DND-41 (cell line): ENCODE measurements at regions not wholly inside any gene's neighbourhood (a gene's known extent, or its start where the extent isn't known, plus 50 kb on each side); places are given as distances from the start of the nearest gene placed in this dataset.

Experiments used
- ATAC-seq: fragments of 200-7000 bp; cut with Tn5 transposase; 3 replicates; pipeline ENCODE4 v1.9.1; 2021; ENCODE audit warnings: low read depth; ENCODE audit not compliant: insufficient read depth
- DNase-seq: peaks from one replicate; pipeline ENCODE4 v3.0.0-alpha.2; 2020
- H2AFZ ChIP-seq: 2 replicates; pipeline ENCODE4 v1.6.0; 2012; ENCODE audit warnings: low read depth, low read length
- H3K27ac ChIP-seq: 2 replicates; pipeline ENCODE4 v1.5.1; 2012; ENCODE audit warnings: low read length, inconsistent platforms
- H3K27me3 ChIP-seq: fragments of 200-600 bp; sonication (generic); 2 replicates; pipeline ENCODE4 v1.6.0; 2012; ENCODE audit warnings: low read length, mild to moderate bottlenecking, inconsistent platforms; ENCODE audit not compliant: insufficient read depth, poor library complexity
- H3K36me3 ChIP-seq: 2 replicates; pipeline ENCODE4 v1.5.1; 2012; ENCODE audit warnings: low read length, inconsistent platforms; ENCODE audit not compliant: insufficient read depth
- H3K4me1 ChIP-seq: 2 replicates; pipeline ENCODE4 v1.5.1; 2012; ENCODE audit warnings: mild to moderate bottlenecking, low read length; ENCODE audit not compliant: insufficient read depth
- H3K4me2 ChIP-seq: 2 replicates; pipeline ENCODE4 v1.6.0; 2012; ENCODE audit warnings: mild to moderate bottlenecking, moderate library complexity, low read length, inconsistent platforms; ENCODE audit not compliant: insufficient read depth
- H3K4me3 ChIP-seq, 2 experiments: fragments of 200-600 bp in 1 of 2; shearing (Covaris generic) in 1 of 2; 2 replicates each; pipeline ENCODE4 v1.5.1; 2012 to 2016; ENCODE audit warnings: inconsistent platforms in 2 of 2, low read length in 2 of 2, mild to moderate bottlenecking in 2 of 2, low read depth in 1 of 2, moderate library complexity in 1 of 2
- H3K79me2 ChIP-seq: 2 replicates; pipeline ENCODE4 v1.6.0; 2012; ENCODE audit warnings: low read length, inconsistent platforms; ENCODE audit not compliant: insufficient read depth
- H3K9ac ChIP-seq: 2 replicates; pipeline ENCODE4 v1.6.0; 2012; ENCODE audit warnings: low read depth, mild to moderate bottlenecking, inconsistent platforms, low read length, moderate library complexity
- H3K9me3 ChIP-seq: 2 replicates; pipeline ENCODE4 v1.5.1; 2012; ENCODE audit warnings: low read length, moderate library complexity, mild to moderate bottlenecking, inconsistent platforms; ENCODE audit not compliant: insufficient read depth, severe bottlenecking
- H4K20me1 ChIP-seq: 2 replicates; pipeline ENCODE4 v1.6.0; 2012; ENCODE audit warnings: low read length; ENCODE audit not compliant: insufficient read depth
- CTCF ChIP-seq: IDR thresholded peaks from 2 replicates; pipeline ENCODE4 v1.5.1; 2012; ENCODE audit warnings: borderline replicate concordance, low read length, moderate library complexity, mild to moderate bottlenecking; ENCODE audit not compliant: poor library complexity, severe bottlenecking; ENCODE audit errors: extremely low read depth
- EZH2 ChIP-seq: IDR thresholded peaks from 3 replicates; pipeline ENCODE4 v1.6.1; 2012; ENCODE audit warnings: borderline replicate concordance, low read depth, mild to moderate bottlenecking, moderate library complexity, low read length, inconsistent platforms; ENCODE audit not compliant: severe bottlenecking

- Histone ChIP-seq H3K4me1 (no peaks in the 10 kb centered on the region), H3K27ac (no peak overlapping the region), H3K4me3 (no peak overlapping the region), H3K79me2 (no peaks in the 10 kb centered on the region), H3K9ac (no peak overlapping the region), H3K36me3 (no peaks in the 10 kb centered on the region), H3K9me3 (no peaks in the 10 kb centered on the region), H4K20me1 (no peaks in the 10 kb centered on the region), H3K4me2 (no peak overlapping the region), H3K27me3 (no peaks in the 10 kb centered on the region), H2AFZ (no peak overlapping the region)
- no peak for TF ChIP-seq CTCF
- no peak for TF ChIP-seq EZH2
- ATAC-seq (no peak), DNase-seq (no peak)
Observed at GRCh38 chr3:148173851-148174250, 523.9 kb upstream of the AGTR1 start.

GRCh38 chr3:148175214-148175613 is 522.5 kb upstream of the AGTR1 start:
- no peak overlapping the region for H3K27ac ChIP-seq
- DNase-seq, result no peak
- no peaks in the 10 kb centered on the region for H3K79me2 ChIP-seq
- H3K9ac ChIP-seq, result no peak overlapping the region
- no peak overlapping the region for H2AFZ ChIP-seq
- TF ChIP-seq EZH2 (no peak), CTCF (no peak)
- H3K9me3 ChIP-seq, result no peaks in the 10 kb centered on the region
- no peak overlapping the region for H3K4me2 ChIP-seq
- H3K4me3 ChIP-seq, result no peak overlapping the region
- no peaks in the 10 kb centered on the region for H3K36me3 ChIP-seq
- H4K20me1 ChIP-seq, result no peaks in the 10 kb centered on the region
- H3K4me1 ChIP-seq, result no peaks in the 10 kb centered on the region
- no peak for ATAC-seq
- H3K27me3 ChIP-seq, result no peaks in the 10 kb centered on the region

GRCh38 chr3:148178503-148178902 is 519.2 kb upstream of the AGTR1 start:
- Histone ChIP-seq H3K9me3 (no peaks in the 10 kb centered on the region), H3K79me2 (no peaks in the 10 kb centered on the region), H3K9ac (no peak overlapping the region), H3K36me3 (no peaks in the 10 kb centered on the region), H3K27ac (no peak overlapping the region), H3K4me3 (no peak overlapping the region), H3K4me1 (no peaks in the 10 kb centered on the region), H4K20me1 (no peaks in the 10 kb centered on the region), H3K27me3 (no peaks in the 10 kb centered on the region), H2AFZ (no peak overlapping the region), H3K4me2 (no peak overlapping the region)
- ATAC-seq (no peak), DNase-seq (no peak)
- TF ChIP-seq CTCF (no peak), EZH2 (no peak)

DNA sequence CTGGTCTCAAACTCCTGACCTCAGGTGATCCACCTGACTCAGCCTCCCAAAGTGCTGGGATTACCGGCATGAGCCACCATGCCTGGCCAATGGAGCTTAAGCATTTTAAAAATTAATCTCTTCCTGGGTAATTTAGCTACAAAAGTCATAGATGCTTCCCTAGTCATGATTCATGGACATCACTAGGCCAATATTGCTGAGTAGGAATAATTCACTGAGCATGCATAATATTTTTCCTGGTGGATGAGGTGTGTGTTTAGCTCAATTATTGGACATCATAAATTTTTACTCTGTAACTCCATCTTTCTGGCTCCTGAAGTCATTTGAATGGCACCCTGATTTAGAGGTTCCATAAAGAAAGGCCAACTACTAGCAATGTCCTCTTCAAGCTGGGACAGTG is 512.9 kb upstream of the AGTR1 start:
- Histone ChIP-seq H4K20me1 (no peaks in the 10 kb centered on the region), H3K27ac (no peak overlapping the region), H3K27me3 (no peaks in the 10 kb centered on the region), H3K4me3 (no peak overlapping the region), H3K4me2 (no peak overlapping the region), H3K36me3 (no peaks in the 10 kb centered on the region), H3K9me3 (no peaks in the 10 kb centered on the region), H3K9ac (no peak overlapping the region), H2AFZ (no peak overlapping the region), H3K79me2 (no peaks in the 10 kb centered on the region), H3K4me1 (no peaks in the 10 kb centered on the region)
- TF ChIP-seq CTCF (no peak), EZH2 (no peak)
- no peak for ATAC-seq
- DNase-seq, result no peak
